Activated CD8-positive, alpha-beta memory T cell treated with anti-CD3 and anti-CD28 coated beads for 48 hours (primary cell): ENCODE measurements at regions not wholly inside any gene's neighbourhood (a gene's known extent, or its start where the extent isn't known, plus 50 kb on each side); places are given as distances from the start of the nearest gene placed in this dataset.

Experiments
- DNase-seq, 3 experiments: peaks; one replicate each; pipeline ENCODE4 v3.0.0-alpha.2; 2020; ENCODE audit warnings: low read depth in 2 of 3, low spot score in 2 of 3

- no peak for DNase-seq
Measured at GRCh38 chr21:31502537-31503143, 156.9 kb upstream of the SOD1 start.

- no peak for DNase-seq
Measured at GRCh38 chr21:31501926-31502325, 157.6 kb upstream of the SOD1 start.

GRCh38 chr21:31500982-31501381 lies 156.9 kb upstream of the TIAM1 start:
- DNase-seq: no peak

GRCh38 chr21:31500071-31500470 lies 156.0 kb upstream of the TIAM1 start:
- DNase-seq: no peak

GRCh38 chr21:31498985-31499384 lies 154.9 kb upstream of the TIAM1 start:
- DNase-seq: no peak

GRCh38 chr21:31497914-31498313 lies 153.9 kb upstream of the TIAM1 start:
- no peak for DNase-seq

GRCh38 chr21:31493350-31493880 lies 149.4 kb upstream of the TIAM1 start:
- no peak for DNase-seq

GRCh38 chr21:31491617-31492016 lies 147.6 kb upstream of the TIAM1 start:
- no peak for DNase-seq

GRCh38 chr21:31490443-31490842 lies 146.4 kb upstream of the TIAM1 start:
- DNase-seq: no peak

- no peak for DNase-seq
Measured at GRCh38 chr21:31489726-31490125, 145.7 kb upstream of the TIAM1 start.

- DNase-seq: no peak
Measured at GRCh38 chr21:31489014-31489413, 145.0 kb upstream of the TIAM1 start.

- no peak for DNase-seq
Measured at GRCh38 chr21:31484219-31484618, 140.2 kb upstream of the TIAM1 start.

GRCh38 chr21:31483146-31483545 lies 139.1 kb upstream of the TIAM1 start:
- DNase-seq: no peak

GRCh38 chr21:31482460-31482859 lies 138.4 kb upstream of the TIAM1 start:
- DNase-seq: no peak

- no peak for DNase-seq
Measured at GRCh38 chr21:31480228-31480627, 136.2 kb upstream of the TIAM1 start.

- DNase-seq: no peak
Measured at GRCh38 chr21:31479714-31480113, 135.7 kb upstream of the TIAM1 start.

GRCh38 chr21:31479222-31479621 lies 135.2 kb upstream of the TIAM1 start:
- DNase-seq: no peak

- no peak for DNase-seq
Measured at GRCh38 chr21:31476263-31477022, 132.4 kb upstream of the TIAM1 start.

GRCh38 chr21:31475223-31475622 lies 131.2 kb upstream of the TIAM1 start:
- DNase-seq: no peak

GRCh38 chr21:31473685-31474345 lies 129.8 kb upstream of the TIAM1 start:
- DNase-seq: no peak

GRCh38 chr21:31471865-31472264 lies 127.8 kb upstream of the TIAM1 start:
- no peak for DNase-seq
